GM19239 (cell line): ENCODE measurements at regions not wholly inside any gene's neighbourhood (a gene's known extent, or its start where the extent isn't known, plus 50 kb on each side); places are given as distances from the start of the nearest gene placed in this dataset.
"Not testable (repeated sequence)": the region's sequence is repeated elsewhere in the genome, so short reads cannot be mapped to it uniquely, and the experiment has no call there.

Source experiments
- DNase-seq: peaks from one replicate; pipeline ENCODE4 v3.0.0; 2011; ENCODE audit warnings: low spot score; ENCODE audit not compliant: insufficient read length
- FAIRE-seq: peaks from 2 replicates; lab custom pipeline; 2011; peaks lifted over from hg19 to GRCh38; lab: Jason Lieb, UNC

GRCh38 chr3:106848099-106848498 is 529.1 kb upstream of the CCDC54 start:
- FAIRE-seq, result no peak
- no peak for DNase-seq

GRCh38 chr3:106850437-106850836 is 526.8 kb upstream of the CCDC54 start:
- DNase-seq (no peak), FAIRE-seq (no peak)

GRCh38 chr3:106858321-106858720 is 518.9 kb upstream of the CCDC54 start:
- not testable (repeated sequence) for FAIRE-seq, DNase-seq

- DNase-seq, result no peak
- FAIRE-seq, result no peak
Measured at GRCh38 chr3:106860182-106860581, 517.1 kb upstream of the CCDC54 start.

GRCh38 chr3:106862067-106862466 is 515.2 kb upstream of the CCDC54 start:
- DNase-seq, result no peak
- FAIRE-seq, result no peak

- DNase-seq (no peak), FAIRE-seq (no peak)
Measured at GRCh38 chr3:106877627-106878026, 499.6 kb upstream of the CCDC54 start.

DNA sequence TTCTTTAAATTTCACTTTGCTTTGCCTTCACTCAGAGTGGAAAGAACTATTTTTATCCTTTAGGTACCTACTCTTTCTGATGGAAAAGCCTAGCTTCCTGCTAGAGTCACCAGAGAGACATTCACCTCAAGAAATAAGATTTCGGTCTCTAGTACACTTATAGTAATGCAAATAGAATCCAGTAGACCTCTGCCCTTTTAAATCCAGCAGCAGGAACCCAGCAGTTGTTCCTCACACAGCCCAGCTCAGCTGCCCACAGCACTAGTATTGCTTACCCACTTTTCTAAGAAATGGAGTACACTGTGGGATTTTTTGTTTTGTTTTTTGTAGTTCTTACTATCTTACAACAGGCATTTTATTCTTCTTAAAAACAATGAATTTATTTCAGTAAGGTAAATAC is 497.0 kb upstream of the CCDC54 start:
- no peak for FAIRE-seq
- no peak for DNase-seq

DNA sequence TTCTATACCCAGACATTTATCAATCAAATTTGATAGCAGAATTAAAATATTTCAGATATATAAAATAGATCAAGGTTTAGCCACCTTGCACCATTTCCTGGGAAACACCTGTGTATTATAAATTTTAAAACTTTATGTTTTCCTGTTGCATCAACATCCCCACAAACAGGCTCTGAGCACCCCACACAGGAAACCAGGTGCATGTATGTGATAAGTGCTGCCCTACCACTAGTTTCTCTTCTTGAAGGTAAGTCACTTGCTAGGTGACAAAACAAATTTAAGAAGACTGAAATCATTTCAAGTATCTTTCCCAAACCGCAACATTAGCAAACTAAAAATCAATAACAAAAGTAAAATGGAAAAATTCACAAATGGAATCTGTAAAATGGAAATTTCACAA is 496.1 kb upstream of the CCDC54 start:
- no peak for FAIRE-seq
- DNase-seq, result no peak

DNA sequence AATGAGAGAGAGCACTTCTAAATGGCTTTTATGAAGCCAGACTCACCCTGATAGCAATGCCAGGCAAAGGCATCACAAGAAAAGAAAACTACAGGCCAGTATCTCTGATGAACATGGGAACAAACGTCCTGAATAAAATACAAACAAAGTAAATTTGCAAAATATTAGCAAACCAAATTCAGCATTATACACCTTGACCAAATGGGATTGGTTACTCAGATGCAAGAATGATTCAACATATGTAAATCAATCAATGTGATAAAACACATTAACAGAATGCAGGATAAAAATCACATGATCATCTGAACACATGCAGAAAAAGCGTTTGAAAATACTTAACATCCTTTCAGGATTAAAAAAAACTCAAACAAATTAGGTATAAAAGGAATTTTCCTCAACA is 494.9 kb upstream of the CCDC54 start:
- FAIRE-seq, result no peak
- DNase-seq, result no peak

DNA sequence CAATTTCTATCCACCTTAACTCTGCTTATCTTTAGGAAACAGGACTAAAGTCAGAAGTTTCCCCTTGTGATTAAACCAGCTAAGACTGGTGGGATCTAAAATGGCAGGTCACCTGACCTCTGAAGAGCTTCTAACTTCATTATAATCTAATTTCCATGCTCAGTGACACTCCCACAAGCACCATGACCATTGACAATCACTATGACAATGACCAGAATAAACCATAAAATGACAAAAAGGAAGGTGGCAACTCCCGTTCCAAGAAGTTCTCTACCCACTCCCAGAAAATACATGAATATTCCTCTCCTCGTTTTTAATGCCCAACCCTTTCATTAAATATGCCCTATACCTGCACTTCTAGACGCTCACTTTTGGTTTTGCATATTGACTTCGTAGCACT is 471.2 kb upstream of the CCDC54 start:
- no peak for DNase-seq
- FAIRE-seq, result no peak

DNA sequence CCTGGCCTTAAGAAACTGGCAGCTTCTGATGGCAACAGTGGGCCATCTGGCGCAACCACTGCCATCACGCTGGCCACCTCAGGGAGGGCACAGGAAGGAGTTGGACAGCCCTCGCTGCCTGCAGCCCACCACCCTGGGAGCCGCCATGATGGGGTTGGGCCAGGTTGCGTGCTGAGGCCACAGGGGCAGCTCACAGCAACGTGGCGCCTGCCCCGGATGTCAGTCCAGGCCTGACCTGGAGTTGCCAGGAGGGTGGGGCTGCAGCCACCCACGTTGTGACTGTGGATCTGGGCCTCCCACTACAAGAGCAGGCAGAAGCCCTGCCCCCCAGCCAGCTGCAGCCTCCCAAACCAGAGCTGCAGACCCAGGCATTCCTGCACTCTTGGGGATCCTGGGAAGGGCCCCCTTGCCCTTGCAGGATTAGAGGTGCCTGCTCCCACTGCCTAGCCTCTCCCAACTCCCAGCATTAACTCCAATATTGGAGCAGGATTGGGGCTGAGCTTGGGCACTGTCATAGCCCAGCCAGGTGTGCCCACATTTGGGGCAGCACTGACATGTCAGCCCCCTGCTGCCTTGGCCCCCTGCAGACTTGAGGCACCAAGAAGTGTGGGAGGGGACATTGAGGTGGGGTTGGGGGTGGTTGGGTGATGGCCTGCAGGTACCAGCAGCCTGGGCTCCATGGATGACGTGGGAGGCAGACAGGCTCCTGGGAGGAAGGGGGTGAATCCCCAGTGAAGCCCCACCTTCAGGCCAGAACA is 468.9 kb upstream of the CCDC54 start:
- no peak for FAIRE-seq
- no peak for DNase-seq

GRCh38 chr3:106913111-106913698 is 464.0 kb upstream of the CCDC54 start:
- FAIRE-seq, result no peak
- no peak for DNase-seq

DNA sequence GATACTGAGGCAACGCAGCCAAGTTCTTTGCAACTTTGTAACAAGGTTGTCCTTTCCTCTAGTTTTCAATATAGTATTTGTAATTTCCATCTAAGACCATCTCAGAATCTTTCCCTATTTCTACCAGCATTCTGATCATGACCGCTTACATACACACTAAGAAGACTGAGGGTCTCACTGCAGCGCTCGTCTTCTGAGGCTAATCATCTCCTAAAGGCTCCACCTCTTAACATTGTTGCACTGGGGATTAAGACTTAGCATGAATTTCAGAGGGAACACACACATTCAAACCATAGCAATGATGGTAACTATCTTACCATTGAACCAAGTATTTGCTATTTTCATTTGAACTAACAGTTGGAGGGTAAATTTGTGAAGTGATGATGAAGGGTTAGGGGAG is 463.3 kb upstream of the CCDC54 start:
- DNase-seq (no peak), FAIRE-seq (no peak)

- FAIRE-seq (no peak), DNase-seq (no peak)
Measured at GRCh38 chr3:106920609-106921008, 456.6 kb upstream of the CCDC54 start.

GRCh38 chr3:106929081-106929480 is 448.2 kb upstream of the CCDC54 start:
- no peak for DNase-seq
- FAIRE-seq, result no peak

- FAIRE-seq, result no peak
- DNase-seq, result no peak
Measured at GRCh38 chr3:106930086-106930485, 447.2 kb upstream of the CCDC54 start.

- FAIRE-seq, result no peak
- no peak for DNase-seq
Measured at GRCh38 chr3:106931904-106932303, 445.3 kb upstream of the CCDC54 start.

- FAIRE-seq (no peak), DNase-seq (no peak)
Measured at GRCh38 chr3:106936337-106936736, 440.9 kb upstream of the CCDC54 start.

DNA sequence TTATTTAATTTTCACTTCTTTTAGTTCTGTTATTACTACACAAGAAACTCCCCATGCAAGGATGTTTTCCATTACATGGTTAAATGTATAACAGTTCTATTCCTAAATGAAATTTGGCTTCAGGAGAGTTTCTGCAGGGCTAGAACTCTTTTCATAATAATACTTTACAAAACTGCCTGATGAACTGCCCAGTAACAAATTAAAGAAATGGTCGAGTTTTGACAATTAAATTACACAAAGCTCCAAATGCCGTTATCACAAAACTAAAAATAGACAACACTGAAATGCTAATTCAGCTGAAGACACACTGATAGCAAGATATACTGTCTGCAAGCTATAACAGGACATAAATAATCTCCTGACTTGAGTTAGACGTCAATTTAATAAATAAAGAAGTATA is 435.2 kb upstream of the CCDC54 start:
- DNase-seq (no peak), FAIRE-seq (no peak)

DNA sequence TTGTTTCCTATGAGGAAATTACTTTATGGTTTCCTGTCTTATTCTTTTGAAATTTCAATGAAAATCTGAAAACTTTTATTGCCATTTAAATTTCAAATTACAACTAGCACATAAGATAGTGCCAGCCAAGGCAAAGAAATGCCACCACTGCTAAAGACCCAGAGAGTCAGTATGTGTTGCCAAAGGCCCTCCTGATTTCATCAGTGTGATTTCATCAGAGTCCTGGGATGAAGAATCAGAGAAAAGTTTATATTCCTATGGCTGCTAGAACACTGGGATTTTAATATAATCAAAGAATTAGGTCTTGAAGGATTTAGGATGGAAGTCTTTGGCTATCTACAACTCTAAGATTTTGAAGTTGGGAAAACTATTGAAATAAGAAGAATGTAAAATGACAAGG is 434.2 kb upstream of the CCDC54 start:
- DNase-seq (no peak), FAIRE-seq (no peak)

- no peak for DNase-seq
- FAIRE-seq, result no peak
Measured at GRCh38 chr3:106945435-106945834, 431.8 kb upstream of the CCDC54 start.

- DNase-seq (no peak), FAIRE-seq (no peak)
Measured at GRCh38 chr3:106946866-106947265, 430.4 kb upstream of the CCDC54 start.
